Neuronal stem cell (in vitro differentiated cells): ENCODE measurements at regions not wholly inside any gene's neighbourhood (a gene's known extent, or its start where the extent isn't known, plus 50 kb on each side); places are given as distances from the start of the nearest gene placed in this dataset.

Source experiments
- DNase-seq: peaks from one replicate; pipeline ENCODE4 v3.0.0-alpha.2; 2013; ENCODE audit warnings: low spot score
- H2AFZ ChIP-seq: one replicate; pipeline ENCODE4 v1.6.1; 2013; ENCODE audit warnings: mild to moderate bottlenecking, low read length, inconsistent platforms
- H2AK5ac ChIP-seq: 2 replicates; pipeline ENCODE4 v1.6.1; 2013; ENCODE audit warnings: low read depth, mild to moderate bottlenecking, inconsistent platforms, low read length, moderate library complexity, mixed read lengths
- H2BK120ac ChIP-seq: 2 replicates; pipeline ENCODE4 v1.6.1; 2013; ENCODE audit warnings: low read depth, mild to moderate bottlenecking, inconsistent platforms, low read length, moderate library complexity, mixed read lengths
- H2BK12ac ChIP-seq: one replicate; pipeline ENCODE4 v1.6.1; 2013; ENCODE audit warnings: low read length, inconsistent platforms
- H2BK15ac ChIP-seq: 2 replicates; pipeline ENCODE4 v1.6.1; 2013; ENCODE audit warnings: mild to moderate bottlenecking, low read length, inconsistent platforms, mixed read lengths
- H2BK5ac ChIP-seq: one replicate; pipeline ENCODE4 v1.6.1; 2013; ENCODE audit warnings: inconsistent platforms, mild to moderate bottlenecking, low read length, moderate library complexity
- H3K14ac ChIP-seq: one replicate; pipeline ENCODE4 v1.6.1; 2013; ENCODE audit warnings: low read length, inconsistent platforms
- H3K18ac ChIP-seq: 2 replicates; pipeline ENCODE4 v1.6.1; 2013; ENCODE audit warnings: low read length, inconsistent platforms
- H3K23ac ChIP-seq: 2 replicates; pipeline ENCODE4 v1.6.1; 2013; ENCODE audit warnings: low read depth, mild to moderate bottlenecking, mixed read lengths, low read length, inconsistent platforms; ENCODE audit not compliant: poor library complexity
- H3K27ac ChIP-seq: replicated peaks from 3 replicates; pipeline ENCODE4 v1.5.1; 2013; ENCODE audit warnings: low read length, inconsistent platforms
- H3K27me3 ChIP-seq, 3 experiments: 2 replicates each; pipeline ENCODE4 v1.6.1; 2013; ENCODE audit warnings: low read length in 3 of 3, mild to moderate bottlenecking in 2 of 3, inconsistent platforms in 1 of 3, low read depth in 1 of 3, mixed read lengths in 1 of 3, moderate library complexity in 1 of 3; ENCODE audit not compliant: control insufficient read depth in 3 of 3, insufficient read depth in 3 of 3
- H3K36me3 ChIP-seq, 2 donors: replicated peaks in 1 of 2; 2 replicates each; pipeline ENCODE4 v1.6.1; 2013; ENCODE audit warnings: low read length in 2 of 2; ENCODE audit not compliant: control insufficient read depth in 2 of 2, insufficient read depth in 2 of 2
- H3K4ac ChIP-seq: 2 replicates; pipeline ENCODE4 v1.6.1; 2013; ENCODE audit warnings: inconsistent platforms, mild to moderate bottlenecking, low read length, moderate library complexity
- H3K4me1 ChIP-seq, 2 donors: 1 replicate in 1 of 2; 2 replicates in 1 of 2; pipeline ENCODE4 v1.6.1; 2013; ENCODE audit warnings: low read length in 2 of 2, low read depth in 1 of 2; ENCODE audit not compliant: control insufficient read depth in 2 of 2, insufficient read depth in 1 of 2
- H3K4me2 ChIP-seq: one replicate; pipeline ENCODE4 v1.6.1; 2013; ENCODE audit warnings: mild to moderate bottlenecking, low read length, inconsistent platforms; ENCODE audit not compliant: insufficient read depth, poor library complexity, severe bottlenecking
- H3K4me3 ChIP-seq, 2 donors: 2 replicates each; pipeline ENCODE4 v1.5.1; 2013; ENCODE audit warnings: low read length in 2 of 2, mild to moderate bottlenecking in 2 of 2, inconsistent platforms in 1 of 2, moderate library complexity in 1 of 2
- H3K79me1 ChIP-seq: one replicate; pipeline ENCODE4 v1.6.1; 2013; ENCODE audit warnings: low read depth, mild to moderate bottlenecking, inconsistent platforms, low read length, moderate library complexity
- H3K9ac ChIP-seq: one replicate; pipeline ENCODE4 v1.6.1; 2013; ENCODE audit warnings: mild to moderate bottlenecking, low read depth, low read length, inconsistent platforms; ENCODE audit not compliant: poor library complexity
- H3K9me3 ChIP-seq, 2 donors: replicated peaks in 1 of 2; 2 replicates each; pipeline versions ENCODE3 to v1.6.1; 2013; ENCODE audit warnings: low read length in 2 of 2, mild to moderate bottlenecking in 2 of 2, inconsistent platforms in 1 of 2, low read depth in 1 of 2, mixed read lengths in 1 of 2, moderate library complexity in 1 of 2; ENCODE audit not compliant: control insufficient read depth in 2 of 2, insufficient read depth in 1 of 2
- H4K8ac ChIP-seq: one replicate; pipeline ENCODE4 v1.6.1; 2013; ENCODE audit warnings: low read depth, mild to moderate bottlenecking, inconsistent platforms, low read length, moderate library complexity
- H4K91ac ChIP-seq: one replicate; pipeline ENCODE4 v1.6.1; 2013; ENCODE audit warnings: low read length, low read depth, mild to moderate bottlenecking, inconsistent platforms; ENCODE audit not compliant: poor library complexity
- WGBS, 2 donors: extraction: QIAGEN DNeasy Blood & Tissue Kit; methylation state at CpG; one replicate each; pipeline ENCODE4 v1.1.7; 2013; ENCODE audit warnings: missing lambda C conversion rate in 2 of 2, mixed read lengths in 1 of 2; ENCODE audit not compliant: insufficient read length in 2 of 2, insufficient replicate concordance in 1 of 2; ENCODE audit errors: extremely low coverage in 2 of 2; 5-methylcytosine and 5-hydroxymethylcytosine counted together

- peaks cover 0 to 3% of the 10 kb centered on the region in 2 donors for H3K4me1 ChIP-seq
- H3K79me1 ChIP-seq, result no peaks in the 10 kb centered on the region
- no peaks in the 10 kb centered on the region for H3K36me3 ChIP-seq
- no peak overlapping the region for H3K14ac ChIP-seq
- H4K91ac ChIP-seq, result no peak overlapping the region
- no CpG with 5 or more reads among the region's 4 CpGs for WGBS, 2 donors
- H2AK5ac ChIP-seq, result no peak overlapping the region
- no peak overlapping the region for H2AFZ ChIP-seq
- H2BK12ac ChIP-seq, result no peak overlapping the region
- H3K18ac ChIP-seq, result no peak overlapping the region
- H2BK5ac ChIP-seq, result no peak overlapping the region
- no peaks in the 10 kb centered on the region for H3K9me3 ChIP-seq
- H3K27me3 ChIP-seq, result no peaks in the 10 kb centered on the region
- H2BK15ac ChIP-seq, result no peak overlapping the region
- H3K4me3 ChIP-seq, result no peak overlapping the region
- no peak overlapping the region for H3K4ac ChIP-seq
- no peak overlapping the region for H3K23ac ChIP-seq
- no peak for DNase-seq
- H3K4me2 ChIP-seq, result no peak overlapping the region
- no peak overlapping the region for H2BK120ac ChIP-seq
- no peak overlapping the region for H3K27ac ChIP-seq
- H3K9ac ChIP-seq, result no peak overlapping the region
- no peak overlapping the region for H4K8ac ChIP-seq
Observed at GRCh38 chr2:142688856-142689605, 188.4 kb upstream of the KYNU start.

GRCh38 chr2:142687509-142687908 is 190.0 kb upstream of the KYNU start:
- Histone ChIP-seq H3K4ac (no peak overlapping the region), H2AFZ (no peak overlapping the region), H2BK120ac (no peak overlapping the region), H3K23ac (no peak overlapping the region), H2BK15ac (no peak overlapping the region), H3K79me1 (no peaks in the 10 kb centered on the region), H3K9me3 (no peaks in the 10 kb centered on the region), H3K36me3 (no peaks in the 10 kb centered on the region), H3K4me3 (no peak overlapping the region), H4K8ac (no peak overlapping the region), H3K4me2 (no peak overlapping the region), H3K9ac (no peak overlapping the region), H3K18ac (no peak overlapping the region), H3K14ac (no peak overlapping the region), H2BK12ac (no peak overlapping the region), H3K4me1 (no peaks in the 10 kb centered on the region), H4K91ac (no peak overlapping the region), H2AK5ac (no peak overlapping the region), H2BK5ac (no peak overlapping the region), H3K27me3 (no peaks in the 10 kb centered on the region), H3K27ac (no peak overlapping the region)
- no CpG with 5 or more reads among the region's 5 CpGs for WGBS, 2 donors
- DNase-seq, result no peak

- H3K4me2 ChIP-seq, result no peak overlapping the region
Observed at GRCh38 chr2:142687075-142687474, 190.4 kb upstream of the KYNU start.

GRCh38 chr2:142684667-142685066 is 192.8 kb upstream of the KYNU start:
- Histone ChIP-seq H2BK12ac (no peak overlapping the region), H2BK120ac (no peak overlapping the region), H3K9me3 (no peaks in the 10 kb centered on the region), H2AK5ac (no peak overlapping the region), H4K91ac (no peak overlapping the region), H4K8ac (no peak overlapping the region), H2BK15ac (no peak overlapping the region), H3K4me2 (no peak overlapping the region), H3K23ac (no peak overlapping the region), H3K9ac (no peak overlapping the region), H3K4ac (no peak overlapping the region), H2AFZ (no peak overlapping the region), H3K14ac (no peak overlapping the region), H3K18ac (no peak overlapping the region), H3K4me3 (no peak overlapping the region), H3K4me1 (no peaks in the 10 kb centered on the region), H3K36me3 (no peaks in the 10 kb centered on the region), H2BK5ac (no peak overlapping the region), H3K27ac (no peak overlapping the region), H3K79me1 (no peaks in the 10 kb centered on the region), H3K27me3 (no peaks in the 10 kb centered on the region)
- no CpG with 5 or more reads among the region's 3 CpGs for WGBS, 2 donors
- no peak for DNase-seq

More at GRCh38 chr2:142687075-142687474, 190.4 kb upstream of the KYNU start:
- Histone ChIP-seq H3K18ac (no peak overlapping the region), H2BK15ac (no peak overlapping the region), H2AFZ (no peak overlapping the region), H3K4me1 (no peaks in the 10 kb centered on the region), H2BK12ac (no peak overlapping the region), H3K79me1 (no peaks in the 10 kb centered on the region), H2BK120ac (no peak overlapping the region), H3K27ac (no peak overlapping the region), H3K27me3 (no peaks in the 10 kb centered on the region), H3K4ac (no peak overlapping the region), H3K36me3 (no peaks in the 10 kb centered on the region), H2BK5ac (no peak overlapping the region), H3K9me3 (no peaks in the 10 kb centered on the region), H3K4me3 (no peak overlapping the region), H3K23ac (no peak overlapping the region), H3K9ac (no peak overlapping the region), H4K91ac (no peak overlapping the region), H4K8ac (no peak overlapping the region), H2AK5ac (no peak overlapping the region), H3K14ac (no peak overlapping the region)
- DNase-seq, result no peak
- WGBS, 2 donors, result no CpG with 5 or more reads among the region's 4 CpGs
